ENCODE measurements at regions not wholly inside any gene's neighbourhood (a gene's known extent, or its start where the extent isn't known, plus 50 kb on each side); places are given as distances from the start of the nearest gene placed in this dataset.

DNA sequence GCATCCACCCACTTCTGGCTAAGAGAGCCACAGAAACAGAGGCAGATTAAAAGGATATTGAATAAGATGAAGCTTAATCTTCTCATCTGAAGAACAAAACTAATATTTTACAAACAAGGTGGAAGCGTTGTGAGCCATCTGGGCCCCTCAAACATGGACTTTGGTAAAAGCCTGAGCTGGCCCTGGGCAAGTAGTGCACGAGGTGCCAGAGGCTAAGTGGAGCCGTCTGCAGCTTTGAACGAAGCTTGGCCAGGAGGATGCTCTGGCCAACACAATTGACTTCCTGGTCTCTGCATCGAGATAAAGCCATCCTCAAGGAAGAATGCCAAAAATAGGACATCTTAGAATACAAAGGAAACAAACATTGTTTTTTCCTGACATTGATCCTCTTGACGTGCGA is 53.2 kb upstream of the PLEKHG1 start:
- DNase-seq (ENCODE audit: low spot score) (no peak), ATAC-seq (ENCODE audit: low FRiP score) (no peak)
- TF ChIP-seq, protein P1, sequence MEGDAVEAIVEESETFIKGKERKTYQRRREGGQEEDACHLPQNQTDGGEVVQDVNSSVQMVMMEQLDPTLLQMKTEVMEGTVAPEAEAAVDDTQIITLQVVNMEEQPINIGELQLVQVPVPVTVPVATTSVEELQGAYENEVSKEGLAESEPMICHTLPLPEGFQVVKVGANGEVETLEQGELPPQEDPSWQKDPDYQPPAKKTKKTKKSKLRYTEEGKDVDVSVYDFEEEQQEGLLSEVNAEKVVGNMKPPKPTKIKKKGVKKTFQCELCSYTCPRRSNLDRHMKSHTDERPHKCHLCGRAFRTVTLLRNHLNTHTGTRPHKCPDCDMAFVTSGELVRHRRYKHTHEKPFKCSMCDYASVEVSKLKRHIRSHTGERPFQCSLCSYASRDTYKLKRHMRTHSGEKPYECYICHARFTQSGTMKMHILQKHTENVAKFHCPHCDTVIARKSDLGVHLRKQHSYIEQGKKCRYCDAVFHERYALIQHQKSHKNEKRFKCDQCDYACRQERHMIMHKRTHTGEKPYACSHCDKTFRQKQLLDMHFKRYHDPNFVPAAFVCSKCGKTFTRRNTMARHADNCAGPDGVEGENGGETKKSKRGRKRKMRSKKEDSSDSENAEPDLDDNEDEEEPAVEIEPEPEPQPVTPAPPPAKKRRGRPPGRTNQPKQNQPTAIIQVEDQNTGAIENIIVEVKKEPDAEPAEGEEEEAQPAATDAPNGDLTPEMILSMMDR (IDR thresholded peaks at IDR 0.05) = no peak

DNA sequence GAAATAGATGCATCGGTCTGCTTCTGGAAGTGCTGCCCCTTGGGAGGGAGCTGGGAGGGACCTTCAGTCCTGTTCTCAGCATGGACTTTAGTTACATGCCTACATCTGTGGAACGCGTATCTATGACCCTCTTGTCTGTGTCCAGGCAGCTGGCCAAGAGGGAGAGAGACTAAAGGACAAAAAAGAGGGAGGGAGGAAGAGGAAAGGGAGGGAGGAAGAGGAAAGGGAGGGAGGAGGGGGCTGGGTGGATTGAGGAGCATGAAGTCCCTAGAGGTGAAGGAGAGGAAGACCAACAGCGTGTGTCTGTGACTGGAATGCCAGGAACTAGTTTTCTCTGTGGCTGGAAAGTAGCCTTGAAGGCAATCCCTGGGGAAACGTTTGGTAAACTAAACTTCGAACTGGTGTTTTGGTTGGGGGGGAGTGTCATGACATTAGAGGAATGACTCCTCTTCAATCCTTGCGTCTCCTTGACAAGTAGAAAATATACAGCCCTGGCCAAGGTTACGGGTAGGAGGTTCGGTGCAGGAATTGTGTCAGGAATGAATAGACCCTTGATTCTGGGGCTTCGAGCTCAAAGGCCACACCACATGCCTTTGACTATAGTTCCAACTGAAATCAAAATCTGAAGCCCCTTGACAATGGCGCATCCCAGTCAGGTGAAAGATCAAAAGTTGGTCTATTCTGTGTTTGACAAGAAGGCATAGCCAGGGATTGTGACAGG is 52.0 kb upstream of the PLEKHG1 start:
- TF ChIP-seq, protein P1 (IDR thresholded peaks at IDR 0.05) = no peak
- ATAC-seq (ENCODE audit: low FRiP score) (no peak), DNase-seq (ENCODE audit: low spot score) (no peak)

- ATAC-seq (ENCODE audit: low FRiP score) (no peak), DNase-seq (ENCODE audit: low spot score) (no peak)
- TF ChIP-seq, protein P1 (IDR thresholded peaks at IDR 0.05) = no peak
Observed at GRCh38 chr6:150548330-150548729, 51.4 kb upstream of the PLEKHG1 start.

GRCh38 chr6:150549007-150549406 is 50.7 kb upstream of the PLEKHG1 start:
- TF ChIP-seq, protein P1 (IDR thresholded peaks at IDR 0.05) = no peak
- ATAC-seq (ENCODE audit: low FRiP score) (no peak), DNase-seq (ENCODE audit: low spot score) (no peak)

GRCh38 chr6:150549674-150550101 is 50.0 kb upstream of the PLEKHG1 start:
- no peak for ATAC-seq (ENCODE audit: low FRiP score)
- DNase-seq (ENCODE audit: low spot score) = no peak
- TF ChIP-seq, protein P1 (IDR thresholded peaks at IDR 0.05) = no peak
